SK-N-SH (cell line): ENCODE measurements at regions not wholly inside any gene's neighbourhood (a gene's known extent, or its start where the extent isn't known, plus 50 kb on each side); places are given as distances from the start of the nearest gene placed in this dataset.

Experiments used
- CTCF ChIA-PET: fragments of 300-600, 350-600 bp; formaldehyde crosslinking; extraction: SDS; loops from one replicate; lab custom pipeline; 2021; lab: Yijun Ruan, JAX
- POLR2A ChIA-PET: fragments of 350-600 bp; sonication (Branson Sonifier 250); formaldehyde crosslinking; extraction: SDS; loops from one replicate; lab custom pipeline; 2020; ENCODE audit warnings: antibody characterized with exemption, inconsistent platforms; lab: Yijun Ruan, JAX
- DNase-seq: peaks from one replicate; pipeline ENCODE4 v3.0.0; 2012
- H2AFZ ChIP-seq: fragments of 200-600 bp; sonication (generic); 2 replicates; pipeline ENCODE4 v1.8.1; 2016; ENCODE audit warnings: antibody characterized with exemption, mild to moderate bottlenecking, low read depth
- H3F3A ChIP-seq: fragments of 200-600 bp; sonication (generic); replicated peaks from 2 replicates; pipeline ENCODE3; 2016; ENCODE audit warnings: antibody characterized with exemption, mild to moderate bottlenecking; ENCODE audit not compliant: insufficient read depth
- H3K27ac ChIP-seq, 2 experiments: fragments of 200-500 bp in 1 of 2; fragments of 200-600 bp in 1 of 2; sonication (Bioruptor generic) in 1 of 2; sonication (generic), shearing (Covaris generic) in 1 of 2; 2 replicates each; pipeline versions ENCODE4 v1.5.1 to v1.6.1; 2014 to 2016; ENCODE audit warnings: low read depth in 2 of 2, inconsistent platforms in 1 of 2, low read length in 1 of 2, mild to moderate bottlenecking in 1 of 2, mixed read lengths in 1 of 2
- H3K27me3 ChIP-seq: fragments of 200-600 bp; sonication (generic), shearing (Covaris generic); 2 replicates; pipeline ENCODE4 v1.6.1; 2016; ENCODE audit warnings: mixed run types; ENCODE audit not compliant: insufficient read depth
- H3K36me3 ChIP-seq, 2 experiments: fragments of 200-500 bp in 1 of 2; fragments of 200-600 bp in 1 of 2; sonication (Bioruptor generic) in 1 of 2; sonication (generic) in 1 of 2; replicated peaks in 1 of 2; 2 replicates each; pipeline versions ENCODE3 to v1.5.1; 2014 to 2016; ENCODE audit warnings: low read length in 1 of 2, mild to moderate bottlenecking in 1 of 2; ENCODE audit not compliant: insufficient read depth in 2 of 2, control insufficient read depth in 1 of 2
- H3K4me1 ChIP-seq, 2 experiments: fragments of 200-500 bp in 1 of 2; fragments of 200-600 bp in 1 of 2; sonication (Bioruptor generic) in 1 of 2; sonication (generic), shearing (Covaris generic) in 1 of 2; 2 replicates each; pipeline versions ENCODE4 v1.5.1 to v1.6.1; 2014 to 2016; ENCODE audit warnings: low read depth in 1 of 2, low read length in 1 of 2, mixed run types in 1 of 2; ENCODE audit not compliant: insufficient read depth in 2 of 2, control insufficient read depth in 1 of 2
- H3K4me2 ChIP-seq: fragments of 200-600 bp; sonication (generic), shearing (Covaris generic); 2 replicates; pipeline ENCODE4 v1.6.1; 2017; ENCODE audit warnings: mixed run types
- H3K4me3 ChIP-seq, 2 experiments: fragments of 200-500 bp in 1 of 2; fragments of 200-600 bp in 1 of 2; sonication (Bioruptor generic) in 1 of 2; sonication (generic), shearing (Covaris generic) in 1 of 2; 2 replicates each; pipeline versions ENCODE4 v1.5.1 to v1.8.1; 2014 to 2016; ENCODE audit warnings: low read depth in 2 of 2, inconsistent platforms in 1 of 2, low read length in 1 of 2, mild to moderate bottlenecking in 1 of 2, mixed read lengths in 1 of 2, moderate library complexity in 1 of 2
- H3K79me2 ChIP-seq: fragments of 200-600 bp; sonication (generic); 2 replicates; pipeline ENCODE4 v1.8.1; 2017; ENCODE audit warnings: mild to moderate bottlenecking; ENCODE audit not compliant: insufficient read depth
- H3K9ac ChIP-seq: fragments of 200-600 bp; sonication (generic); 2 replicates; pipeline ENCODE4 v1.6.1; 2017; ENCODE audit warnings: mixed run types
- H3K9me2 ChIP-seq: fragments of 200-600 bp; sonication (generic); 2 replicates; pipeline ENCODE4 v1.6.1; 2017; ENCODE audit warnings: mixed run types
- H3K9me3 ChIP-seq: fragments of 200-600 bp; sonication (generic); 2 replicates; pipeline ENCODE4 v1.6.1; 2017; ENCODE audit warnings: mixed run types, mild to moderate bottlenecking, moderate library complexity
- H4K20me1 ChIP-seq: fragments of 200-600 bp; sonication (generic); 2 replicates; pipeline ENCODE4 v1.6.1; 2017; ENCODE audit warnings: mild to moderate bottlenecking, mixed run types; ENCODE audit not compliant: insufficient read depth
- CHD2 ChIP-seq: fragments of 150-350 bp; IDR thresholded peaks from 2 replicates; pipeline ENCODE4 v1.6.1; 2018; ENCODE audit warnings: low read length; ENCODE audit not compliant: partially characterized antibody
- CTCF ChIP-seq: fragments of 200-600 bp; sonication (generic); IDR thresholded peaks from 2 replicates; pipeline ENCODE4 v1.6.1; 2017; ENCODE audit warnings: antibody characterized with exemption, mild to moderate bottlenecking, moderate library complexity
- EZH2phosphoT487 ChIP-seq: fragments of 200-600 bp; sonication (generic); IDR thresholded peaks from 2 replicates; pipeline ENCODE4 v1.6.1; 2017; ENCODE audit warnings: low read depth, mixed run types, mild to moderate bottlenecking, antibody characterized with exemption, moderate library complexity, borderline replicate concordance
- FOSL2 ChIP-seq: IDR thresholded peaks from 2 replicates; pipeline ENCODE4 v1.4.0; 2012; ENCODE audit warnings: low read depth, mild to moderate bottlenecking, moderate library complexity, borderline replicate concordance
- FOXJ3 ChIP-seq: sonication (generic); formaldehyde crosslinking; IDR thresholded peaks from 2 replicates; pipeline ENCODE4 v1.5.1; 2020; ENCODE audit warnings: mild to moderate bottlenecking, missing genetic modification reagents
- GABPA ChIP-seq: IDR thresholded peaks from 2 replicates; pipeline ENCODE4 v1.4.0; 2012; ENCODE audit warnings: low read depth, mild to moderate bottlenecking
- JUND ChIP-seq: IDR thresholded peaks from 2 replicates; pipeline ENCODE4 v1.4.0; 2012
- MEF2A ChIP-seq: IDR thresholded peaks from 2 replicates; pipeline ENCODE4 v1.4.0; 2012; ENCODE audit warnings: low read depth, borderline replicate concordance
- NFIC ChIP-seq: IDR thresholded peaks from 2 replicates; pipeline ENCODE4 v1.4.0; 2012; ENCODE audit warnings: borderline replicate concordance
- POLR2AphosphoS5 ChIP-seq: IDR thresholded peaks from 2 replicates; pipeline ENCODE4 v1.6.1; 2012; ENCODE audit warnings: low read depth, low read length
- RAD21 ChIP-seq: IDR thresholded peaks from 2 replicates; pipeline ENCODE4 v1.6.1; 2012; ENCODE audit warnings: mild to moderate bottlenecking, low read length
- RCOR1 ChIP-seq: fragments of 150-350 bp; IDR thresholded peaks from 2 replicates; pipeline ENCODE4 v1.6.1; 2017; ENCODE audit warnings: antibody characterized with exemption, low read length
- REST ChIP-seq: IDR thresholded peaks from 2 replicates; pipeline ENCODE4 v1.6.1; 2012; ENCODE audit warnings: mild to moderate bottlenecking, low read depth, low read length, moderate library complexity
- SIN3A ChIP-seq: IDR thresholded peaks from 2 replicates; pipeline ENCODE4 v1.6.1; 2012; ENCODE audit warnings: low read depth, mild to moderate bottlenecking, low read length, moderate library complexity, borderline replicate concordance
- WGBS: methylation state at CpG from one replicate; pipeline ENCODE4 v1.1.6; 2017; ENCODE audit warnings: low lambda C conversion rate; 5-methylcytosine and 5-hydroxymethylcytosine counted together

- Histone ChIP-seq H3F3A (no peaks in the 10 kb centered on the region), H3K9ac (no peak overlapping the region), H3K27me3 (no peaks in the 10 kb centered on the region), H3K27ac (no peak overlapping the region), H4K20me1 (no peaks in the 10 kb centered on the region), H3K4me3 (no peak overlapping the region), H3K9me2 (no peaks in the 10 kb centered on the region), H3K9me3 (no peaks in the 10 kb centered on the region), H3K36me3 (no peaks in the 10 kb centered on the region), H3K4me2 (no peak overlapping the region), H3K79me2 (no peaks in the 10 kb centered on the region), H2AFZ (no peak overlapping the region), H3K4me1 (peaks cover 0 to 18% of the 10 kb centered on the region in 2 experiments; a peak in 1 of 4 replicates)
- ChIA-PET CTCF (no interaction called here), POLR2A (no interaction called here)
- WGBS, result 48% methylated on average over 9 of the region's 9 CpGs
- no peak for DNase-seq
- TF ChIP-seq REST, result no peak
- no peak for TF ChIP-seq RCOR1
- TF ChIP-seq GABPA, result no peak
- no peak for TF ChIP-seq POLR2AphosphoS5
- no peak for TF ChIP-seq FOSL2
- TF ChIP-seq SIN3A, result no peak
- no peak for TF ChIP-seq NFIC
Measured at GRCh38 chr22:48633996-48634836, 1193.5 kb downstream of the BRD1 start.

GRCh38 chr22:48632646-48633246 is 1194.9 kb downstream of the BRD1 start:
- H3K27ac ChIP-seq, result no peak overlapping the region; a peak in 1 of 4 replicates
- H3K27me3 ChIP-seq, result no peaks in the 10 kb centered on the region
- H3K4me3 ChIP-seq, result no peak overlapping the region
- POLR2A ChIA-PET, result no interaction called here
- no peaks in the 10 kb centered on the region for H3K79me2 ChIP-seq
- TF ChIP-seq CTCF, result no peak
- TF ChIP-seq MEF2A, result no peak
- TF ChIP-seq EZH2phosphoT487, result no peak
- TF ChIP-seq FOXJ3, result no peak
- no peak for TF ChIP-seq CHD2
- no peak for TF ChIP-seq POLR2AphosphoS5
- TF ChIP-seq RAD21, result no peak
- TF ChIP-seq JUND, result no peak
- no peak overlapping the region for H3K9ac ChIP-seq
- no peaks in the 10 kb centered on the region for H3K36me3 ChIP-seq
- DNase-seq, result no peak
- H3K9me2 ChIP-seq, result no peaks in the 10 kb centered on the region
- H3F3A ChIP-seq, result no peaks in the 10 kb centered on the region
- H3K9me3 ChIP-seq, result no peaks in the 10 kb centered on the region
- no peak overlapping the region for H2AFZ ChIP-seq
- H3K4me1 ChIP-seq, result peaks cover 0 to 25% of the 10 kb centered on the region in 2 experiments; a peak in 1 of 4 replicates
- 38% methylated on average over 12 of the region's 17 CpGs for WGBS
- no peak overlapping the region for H3K4me2 ChIP-seq
- CTCF ChIA-PET, result no interaction called here
- no peaks in the 10 kb centered on the region for H4K20me1 ChIP-seq
